CD4-positive, alpha-beta T cell (primary cell): ENCODE measurements at regions not wholly inside any gene's neighbourhood (a gene's known extent, or its start where the extent isn't known, plus 50 kb on each side); places are given as distances from the start of the nearest gene placed in this dataset.
"Not testable (repeated sequence)": the region's sequence is repeated elsewhere in the genome, so short reads cannot be mapped to it uniquely, and the experiment has no call there.

Experiments used
- ATAC-seq: fragments of 200-7000 bp; cut with Tn5 transposase; one replicate; pipeline ENCODE4 v1.10.0; 2022; ENCODE audit warnings: mild to moderate bottlenecking; ENCODE audit not compliant: poor library complexity
- CTCF ChIA-PET: fragments of 350-600 bp; sonication (Branson Sonifier 250); formaldehyde crosslinking; loops from one replicate; lab custom pipeline; 2021; ENCODE audit warnings: antibody characterized with exemption, inconsistent platforms; lab: Charles Lee
- POLR2A ChIA-PET: fragments of 350-600 bp; sonication (Branson Sonifier 250); formaldehyde crosslinking; loops from one replicate; lab custom pipeline; 2021; ENCODE audit warnings: antibody characterized with exemption, inconsistent platforms; lab: Charles Lee
- DNase-seq, 14 experiments: peaks; one replicate each; pipeline ENCODE4 v3.0.0-alpha.2; 2013 to 2020; ENCODE audit warnings: mixed read lengths in 2 of 14
- H3K27ac ChIP-seq, 2 donors: one replicate each; pipeline versions ENCODE4 v1.5.1 to v1.7.0; 2013; ENCODE audit warnings: low read length in 2 of 2, low read depth in 1 of 2, mild to moderate bottlenecking in 1 of 2
- H3K27me3 ChIP-seq, 2 experiments: 1 replicate in 1 of 2; 2 replicates in 1 of 2; pipeline versions ENCODE4 v1.6.1 to v1.7.0; 2013; ENCODE audit warnings: low read length in 2 of 2, control low read depth in 1 of 2, mild to moderate bottlenecking in 1 of 2, moderate library complexity in 1 of 2; ENCODE audit not compliant: insufficient read depth in 2 of 2, control insufficient read depth in 1 of 2
- H3K36me3 ChIP-seq: one replicate; pipeline ENCODE4 v1.6.1; 2013; ENCODE audit warnings: low read length, control low read depth; ENCODE audit not compliant: insufficient read depth
- H3K4me1 ChIP-seq: one replicate; pipeline ENCODE4 v1.6.1; 2013; ENCODE audit warnings: low read length, control low read depth; ENCODE audit not compliant: insufficient read depth
- H3K4me3 ChIP-seq: one replicate; pipeline ENCODE4 v1.5.1; 2013; ENCODE audit warnings: mild to moderate bottlenecking, low read length, moderate library complexity
- H3K9me3 ChIP-seq, 2 experiments: 1 replicate in 1 of 2; 2 replicates in 1 of 2; pipeline versions ENCODE4 v1.6.1 to v1.7.0; 2013; ENCODE audit warnings: low read length in 2 of 2, mild to moderate bottlenecking in 2 of 2, control low read depth in 1 of 2, moderate library complexity in 1 of 2; ENCODE audit not compliant: control insufficient read depth in 1 of 2, insufficient read depth in 1 of 2
- H3K27ac Mint-ChIP-seq: one replicate; pipeline ENCODE4 v1.8.0; 2020; ENCODE audit warnings: mixed read lengths
- H3K27me3 Mint-ChIP-seq: one replicate; pipeline ENCODE4 v1.8.0; 2021; ENCODE audit warnings: mixed read lengths
- H3K36me3 Mint-ChIP-seq: one replicate; pipeline ENCODE4 v1.8.0; 2021; ENCODE audit warnings: low read depth, mixed read lengths
- H3K4me1 Mint-ChIP-seq: one replicate; pipeline ENCODE4 v1.8.0; 2021; ENCODE audit warnings: low read depth, mixed read lengths
- H3K4me3 Mint-ChIP-seq: one replicate; pipeline ENCODE4 v1.8.0; 2020; ENCODE audit warnings: mild to moderate bottlenecking, mixed read lengths
- H3K9me3 Mint-ChIP-seq: one replicate; pipeline ENCODE4 v1.8.0; 2020; ENCODE audit warnings: mixed read lengths
- CTCF ChIP-seq: fragments of 200-600 bp; IDR thresholded peaks from one replicate; pipeline ENCODE4 v1.8.0; 2022; ENCODE audit warnings: antibody characterized with exemption, mild to moderate bottlenecking
- intact Hi-C, 2 experiments: fragments of 100-400 bp; cut with DNase I in 1 of 2; cut with micrococcal nuclease in 1 of 2; formaldehyde crosslinking; loops; one replicate each; pipeline versions ENCODE4 v1.15.1 to v1.9.0; 2023 to 2025; cut with DNase I, micrococcal nuclease

- Histone ChIP-seq H3K27me3 (peaks cover 0 to 2% of the 10 kb centered on the region in 2 experiments), H3K27ac (no peak overlapping the region), H3K4me1 (no peaks in the 10 kb centered on the region), H3K9me3 (no peaks in the 10 kb centered on the region), H3K36me3 (no peaks in the 10 kb centered on the region), H3K4me3 (no peak overlapping the region)
- Mint-ChIP-seq H3K27ac (no peak overlapping the region), H3K27me3 (peaks cover 18% of the 10 kb centered on the region), H3K4me3 (no peak overlapping the region), H3K4me1 (no peaks in the 10 kb centered on the region), H3K36me3 (no peaks in the 10 kb centered on the region), H3K9me3 (no peaks in the 10 kb centered on the region)
- DNase-seq (no peak), ATAC-seq (no peak)
- CTCF ChIA-PET = no interaction called here
- TF ChIP-seq CTCF = no peak
- intact Hi-C loops = no loop called here
- POLR2A ChIA-PET = no interaction called here
Measured at GRCh38 chr12:69047990-69048389, 115.0 kb upstream of the CPM start.

- H3K36me3 Mint-ChIP-seq, H3K4me1 Mint-ChIP-seq, H3K4me1 ChIP-seq, H3K27me3 ChIP-seq, H3K27ac ChIP-seq, H3K4me3 Mint-ChIP-seq, DNase-seq, intact Hi-C loops, H3K9me3 Mint-ChIP-seq, H3K27ac Mint-ChIP-seq, CTCF ChIA-PET, POLR2A ChIA-PET, H3K9me3 ChIP-seq, H3K36me3 ChIP-seq, H3K4me3 ChIP-seq, ATAC-seq: not testable (repeated sequence)
- peaks cover 18% of the 10 kb centered on the region for H3K27me3 Mint-ChIP-seq
Measured at GRCh38 chr12:69049855-69050254, 116.9 kb upstream of the CPM start.

GRCh38 chr12:69052613-69053408 lies 119.8 kb upstream of the CPM start:
- Mint-ChIP-seq H3K27me3 (peaks cover 12% of the 10 kb centered on the region), H3K27ac (no peak overlapping the region), H3K9me3 (no peaks in the 10 kb centered on the region), H3K4me1 (no peaks in the 10 kb centered on the region), H3K36me3 (no peaks in the 10 kb centered on the region), H3K4me3 (no peak overlapping the region)
- peaks cover 0 to 2% of the 10 kb centered on the region in 2 experiments for H3K27me3 ChIP-seq
- H3K36me3 ChIP-seq = no peaks in the 10 kb centered on the region
- ATAC-seq (peak; percentile 43), DNase-seq (peak in 4 of 14 experiments; percentile 1 to 56 (median 24))
- H3K9me3 ChIP-seq = no peaks in the 10 kb centered on the region
- CTCF ChIA-PET = no interaction called here
- POLR2A ChIA-PET = no interaction called here
- H3K4me1 ChIP-seq = no peaks in the 10 kb centered on the region
- intact Hi-C loops = no loop called here
- TF ChIP-seq CTCF = no peak
- no peak overlapping the region for H3K27ac ChIP-seq
- no peak overlapping the region for H3K4me3 ChIP-seq
